HCEC 1CT (cell line): ENCODE measurements at regions not wholly inside any gene's neighbourhood (a gene's known extent, or its start where the extent isn't known, plus 50 kb on each side); places are given as distances from the start of the nearest gene placed in this dataset.
"Not testable (repeated sequence)": the region's sequence is repeated elsewhere in the genome, so short reads cannot be mapped to it uniquely, and the experiment has no call there.

Experiments
- DNase-seq: peaks from one replicate; pipeline ENCODE4 v3.0.0-alpha.2; 2017

DNA sequence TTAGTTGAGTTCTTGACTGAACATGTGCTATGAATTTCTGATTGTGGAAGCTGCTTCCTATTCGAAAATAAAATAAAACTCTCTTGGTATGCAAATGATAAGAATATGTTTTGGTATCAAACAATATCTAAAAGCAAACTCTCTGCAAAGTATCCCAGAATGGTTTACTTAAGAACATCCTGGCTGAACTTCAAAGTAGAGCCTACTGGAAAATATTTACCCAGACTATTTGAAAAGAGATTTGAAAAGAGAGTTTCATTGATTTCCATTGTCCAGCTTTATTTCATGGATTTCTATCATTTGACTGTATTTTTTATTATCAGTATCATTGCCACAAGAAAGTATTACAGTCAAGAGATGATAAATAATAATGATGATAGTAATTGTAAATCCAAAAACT lies 171.1 kb upstream of the SLC7A11 start:
- no peak for DNase-seq

DNA sequence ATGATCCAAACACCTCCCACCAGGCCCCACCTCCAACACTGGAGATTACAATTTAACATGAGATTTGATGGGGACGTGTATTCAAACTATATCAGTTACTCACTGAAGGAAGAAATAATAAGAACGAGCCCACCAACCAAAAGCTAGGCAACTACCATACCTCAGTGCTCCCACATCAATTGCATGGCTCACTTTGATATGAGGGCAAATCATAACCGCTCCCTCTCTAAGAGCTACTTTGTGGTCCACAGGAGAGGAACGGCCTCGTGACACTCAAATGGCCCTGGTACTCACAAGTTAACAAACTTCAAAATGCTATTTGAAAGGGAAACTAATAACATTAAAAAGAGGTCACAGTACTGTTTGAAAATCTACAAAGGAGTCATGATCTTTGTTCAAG lies 170.7 kb upstream of the SLC7A11 start:
- no peak for DNase-seq

DNA sequence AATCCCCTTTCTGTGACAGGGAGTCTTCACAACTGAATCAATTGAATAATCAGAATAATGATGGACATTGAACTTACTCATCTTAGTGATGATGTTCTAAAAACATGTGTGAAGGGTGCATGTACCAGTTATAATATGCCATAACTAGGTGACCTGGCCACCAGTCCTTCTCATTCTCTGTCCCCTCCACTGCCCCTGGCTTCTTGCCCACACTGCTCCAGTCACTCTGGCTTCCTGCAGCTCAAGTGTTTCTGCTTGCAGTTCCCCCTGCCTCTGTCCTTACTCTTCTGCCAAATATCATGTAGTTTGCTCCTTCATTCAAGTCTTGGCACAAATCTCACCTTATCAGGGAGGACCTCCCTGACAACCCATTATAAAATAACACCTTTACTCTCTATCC lies 168.1 kb upstream of the SLC7A11 start:
- no peak for DNase-seq

DNA sequence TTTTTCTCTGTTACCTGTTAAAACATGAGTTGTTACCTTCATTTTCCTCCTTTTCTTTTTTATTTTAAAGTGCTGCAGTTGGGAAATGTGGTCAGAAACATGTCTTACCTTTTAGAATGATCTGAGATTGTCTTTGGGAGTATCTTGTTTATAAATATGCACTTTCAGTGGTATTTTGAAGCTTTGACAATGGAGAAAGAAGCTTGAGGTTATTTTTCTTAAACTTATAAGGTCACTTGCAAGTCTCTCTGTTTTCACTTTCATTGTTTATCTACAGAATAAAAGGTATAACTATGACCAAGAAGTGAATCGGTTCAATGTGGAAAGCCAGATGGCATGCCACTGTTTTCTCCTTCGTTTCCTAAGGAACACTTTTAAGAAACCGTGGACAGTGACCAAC lies 167.5 kb upstream of the SLC7A11 start:
- no peak for DNase-seq

DNA sequence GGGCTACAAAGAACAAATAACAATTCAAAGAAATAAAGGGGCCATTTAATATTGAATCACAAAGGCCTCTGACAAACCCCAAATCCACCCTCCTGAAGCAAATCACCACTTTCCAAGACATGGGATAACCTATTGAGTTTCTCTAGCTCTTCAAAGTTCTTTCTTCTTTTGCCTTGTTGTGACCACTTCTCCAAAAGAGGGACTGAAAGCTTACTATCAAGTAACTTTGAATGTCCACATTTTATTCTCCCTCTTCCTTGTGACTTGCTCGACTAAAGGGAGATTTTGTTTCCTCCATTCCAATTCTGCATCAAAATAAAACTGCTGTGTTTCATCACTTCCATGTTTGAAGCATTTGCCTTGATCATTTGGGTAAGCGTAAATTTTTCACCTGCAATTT lies 166.6 kb upstream of the SLC7A11 start:
- no peak for DNase-seq

DNA sequence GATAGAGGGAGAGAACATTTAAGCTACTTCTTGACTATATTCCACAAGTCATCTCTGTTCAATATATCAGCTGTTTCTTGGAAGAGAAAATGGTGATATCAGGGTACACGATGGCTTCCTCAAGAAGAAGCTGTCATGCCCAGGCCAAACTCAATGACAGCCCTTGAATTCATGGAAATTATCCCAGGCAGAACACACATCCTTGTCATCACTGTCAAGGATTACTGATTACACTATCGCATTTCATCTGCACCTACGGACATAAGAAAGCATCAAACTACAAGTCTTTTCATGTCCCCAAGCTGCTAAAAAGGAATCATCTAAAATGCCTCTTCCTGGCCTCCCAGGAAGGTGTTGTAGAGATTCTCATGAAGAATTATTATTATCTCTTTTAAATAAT lies 165.2 kb upstream of the SLC7A11 start:
- DNase-seq: no peak

DNA sequence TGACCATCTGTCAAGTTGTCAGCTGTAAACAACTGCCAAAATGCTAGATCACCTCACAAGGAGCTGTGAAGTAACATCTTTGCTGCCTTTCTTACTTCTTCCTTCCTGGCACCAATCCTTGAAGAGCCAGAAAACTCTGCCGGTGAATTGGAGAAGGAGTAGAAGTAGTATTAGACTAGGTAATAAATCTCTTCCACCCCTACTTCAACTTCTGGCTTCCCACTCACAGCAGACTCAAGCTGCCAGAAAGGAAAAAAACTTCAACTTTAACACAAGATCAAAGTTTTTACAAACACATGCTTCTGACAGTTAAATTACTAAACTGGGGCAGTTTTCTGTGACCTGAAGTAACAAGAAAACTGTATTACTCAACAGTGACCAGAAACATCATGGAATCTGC lies 164.7 kb upstream of the SLC7A11 start:
- no peak for DNase-seq

DNA sequence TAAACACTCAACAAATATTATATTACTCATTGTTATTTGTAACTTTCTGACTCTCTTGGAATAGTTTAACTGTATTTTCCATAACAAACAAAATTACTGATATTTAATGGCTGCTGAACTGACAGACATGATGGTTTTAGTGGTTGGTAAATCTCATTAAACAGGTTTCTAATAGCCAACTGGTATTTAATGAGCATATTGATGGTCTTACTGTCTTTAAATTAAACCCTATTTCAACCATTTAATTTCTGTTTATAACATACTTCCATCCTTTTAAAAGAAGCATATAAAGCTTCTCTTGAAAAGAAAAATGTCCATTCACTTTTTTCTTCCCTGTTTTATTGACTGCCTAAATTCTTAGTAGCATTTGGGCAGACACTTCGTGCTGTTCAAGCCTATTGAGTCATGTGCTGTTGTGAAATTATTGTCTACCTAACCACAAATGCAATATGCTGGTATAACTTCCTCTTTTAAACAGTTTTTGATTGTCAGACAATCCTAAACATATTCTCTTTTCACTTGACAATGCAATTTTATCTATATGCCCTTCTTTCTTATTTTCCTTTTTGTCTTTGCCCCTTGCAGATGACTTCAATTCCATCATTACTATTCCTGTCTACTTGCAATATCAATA lies 163.9 kb upstream of the SLC7A11 start:
- peak; percentile 44 for DNase-seq

DNA sequence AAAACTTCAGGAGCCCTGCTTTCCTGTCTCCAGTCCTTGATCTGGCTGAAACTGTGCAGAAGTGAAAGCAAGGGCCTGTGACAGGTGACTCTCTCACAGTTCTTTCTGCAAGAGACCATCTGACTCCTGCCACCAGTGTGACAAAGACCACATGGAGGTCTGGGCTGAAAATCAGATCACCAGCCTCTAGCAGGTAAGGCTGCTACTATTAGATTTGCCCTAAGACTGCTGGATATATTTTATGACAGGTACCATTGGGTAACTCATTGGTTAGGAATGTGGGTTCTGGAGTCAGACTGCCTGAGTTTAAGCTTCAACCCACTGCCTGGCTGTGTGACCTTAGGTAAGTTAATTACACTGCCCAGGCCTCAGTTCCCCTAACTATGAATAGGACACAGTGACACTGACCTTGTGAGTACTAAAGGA lies 163.3 kb upstream of the SLC7A11 start:
- no peak for DNase-seq

DNA sequence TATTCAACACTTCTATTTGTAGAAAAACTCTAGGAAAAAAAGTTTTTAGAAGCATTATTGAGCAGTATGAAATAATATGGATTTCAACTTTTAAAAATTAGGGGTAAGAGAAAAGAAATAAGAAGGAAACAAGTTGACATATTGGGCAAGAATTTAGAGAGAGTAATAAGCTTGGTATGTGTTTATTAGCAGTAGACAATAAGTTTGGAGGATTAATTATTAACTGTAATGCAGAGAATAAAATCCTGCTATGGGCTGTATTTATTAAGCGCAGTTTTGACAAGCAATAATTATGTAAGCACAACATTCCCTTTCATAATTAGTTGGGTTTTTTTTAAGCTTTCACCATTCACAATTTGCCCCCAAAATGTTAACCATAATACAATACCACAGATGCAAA lies 162.7 kb upstream of the SLC7A11 start:
- DNase-seq: no peak

DNA sequence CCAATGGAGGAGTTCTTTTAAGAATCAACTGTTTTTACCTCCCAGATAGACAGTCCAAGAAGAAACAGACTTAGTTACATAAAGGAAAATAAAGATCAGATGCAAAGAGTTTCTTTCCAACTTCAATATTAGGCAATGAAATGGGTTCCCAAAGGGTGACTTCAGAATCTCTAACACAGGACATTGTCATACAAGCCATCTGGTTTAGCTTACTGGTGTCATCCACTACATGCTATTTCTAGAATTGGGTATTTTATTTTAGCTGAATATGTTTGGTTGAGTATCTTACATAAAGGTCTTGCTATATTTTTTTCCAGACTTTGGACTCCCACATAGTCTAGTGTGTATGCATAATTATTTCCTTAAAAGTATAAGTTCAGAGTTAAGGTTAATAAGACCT lies 162.1 kb upstream of the SLC7A11 start:
- DNase-seq: no peak

DNA sequence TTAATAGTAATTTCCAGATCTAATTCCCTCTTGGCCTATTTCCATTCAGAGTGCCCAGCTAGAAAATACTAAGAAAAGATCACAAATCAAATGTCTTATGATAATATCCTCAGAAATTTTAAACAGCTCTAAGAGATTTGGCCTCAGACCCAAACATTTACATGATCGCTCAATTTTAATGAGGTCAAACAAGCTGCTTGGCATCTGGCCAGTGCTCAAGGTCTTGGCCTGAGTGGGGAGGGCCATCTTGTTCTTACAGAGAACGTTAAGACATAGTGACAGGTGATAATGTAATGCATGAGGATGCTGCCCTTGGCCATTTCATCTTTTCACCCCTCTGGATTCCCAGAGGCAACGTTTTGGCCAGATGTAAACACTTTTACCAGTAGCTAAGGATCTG lies 159.2 kb upstream of the SLC7A11 start:
- DNase-seq: no peak

DNA sequence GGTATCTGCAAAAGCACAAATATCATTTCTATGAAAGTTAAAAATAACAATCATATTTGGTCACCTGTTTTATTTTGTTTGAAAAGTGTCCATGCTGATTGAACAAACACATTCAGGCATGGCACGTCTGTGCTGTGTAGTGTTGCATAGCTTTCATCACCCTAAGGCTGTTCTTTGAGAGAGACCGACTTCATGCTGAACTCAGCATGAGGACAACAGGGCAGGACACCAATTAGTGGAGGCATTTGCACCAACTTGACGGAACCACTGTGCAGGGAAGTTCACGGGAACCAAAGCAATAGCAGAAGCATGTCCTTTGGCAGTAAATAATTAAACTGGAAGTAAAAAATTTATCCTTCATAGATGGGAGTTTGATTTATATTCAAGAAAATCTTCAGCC lies 158.4 kb upstream of the SLC7A11 start:
- DNase-seq: no peak

DNA sequence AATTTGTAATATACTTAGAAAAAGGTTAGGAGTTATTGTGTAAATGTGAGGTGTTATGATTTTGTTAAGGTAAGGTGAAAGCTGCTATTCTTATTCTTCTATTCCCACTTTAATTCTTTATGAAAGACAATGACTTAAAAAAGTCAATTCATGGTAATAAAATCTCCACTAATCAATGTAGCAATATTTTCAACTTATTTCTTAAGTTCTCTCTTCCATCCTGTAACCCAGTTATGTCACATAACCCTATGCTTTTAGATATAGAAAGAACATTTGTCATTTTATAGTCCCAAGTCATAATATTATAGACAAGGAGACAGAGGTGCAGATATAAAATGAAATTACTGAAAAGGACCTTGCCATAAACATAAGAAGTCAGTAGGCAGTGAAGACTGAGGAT lies 157.9 kb upstream of the SLC7A11 start:
- DNase-seq: no peak

DNA sequence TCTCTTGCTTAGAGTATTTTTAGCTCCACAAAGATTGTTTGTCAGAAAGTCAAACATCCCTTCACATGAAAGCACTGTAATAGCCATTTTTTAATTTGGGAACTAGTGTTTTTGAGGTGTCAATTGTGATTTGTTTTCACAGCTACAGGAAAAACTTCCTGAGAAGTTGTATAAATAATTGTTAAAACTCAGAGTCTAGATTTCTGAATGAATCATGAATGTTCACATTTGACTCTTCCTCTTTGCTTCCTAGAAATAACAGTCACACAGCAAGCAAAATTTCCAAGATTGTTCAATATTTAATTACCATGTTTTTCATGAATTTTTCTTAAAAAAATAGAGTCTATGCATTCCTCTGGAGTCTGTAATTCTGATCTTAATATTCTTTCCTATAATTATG lies 156.9 kb upstream of the SLC7A11 start:
- no peak for DNase-seq

DNA sequence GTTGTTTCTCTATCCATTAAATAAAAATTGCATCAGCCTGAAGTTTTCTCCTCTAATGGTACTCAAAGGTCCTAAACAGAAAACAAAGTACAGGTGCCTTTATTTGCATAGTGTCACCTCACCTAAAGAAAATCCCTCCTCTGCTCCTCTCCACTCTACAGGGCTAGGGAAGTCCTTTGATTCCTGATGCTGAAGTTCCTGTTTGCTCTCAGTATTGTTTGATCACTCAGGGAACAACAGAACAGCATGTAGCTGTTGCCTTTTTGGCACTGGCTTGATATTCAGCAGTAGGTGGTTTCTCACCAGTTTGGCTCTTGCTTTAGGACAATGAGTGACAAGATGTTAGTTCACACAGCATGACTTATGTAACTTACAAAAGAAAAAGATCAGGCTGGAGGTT lies 156.2 kb upstream of the SLC7A11 start:
- no peak for DNase-seq

DNA sequence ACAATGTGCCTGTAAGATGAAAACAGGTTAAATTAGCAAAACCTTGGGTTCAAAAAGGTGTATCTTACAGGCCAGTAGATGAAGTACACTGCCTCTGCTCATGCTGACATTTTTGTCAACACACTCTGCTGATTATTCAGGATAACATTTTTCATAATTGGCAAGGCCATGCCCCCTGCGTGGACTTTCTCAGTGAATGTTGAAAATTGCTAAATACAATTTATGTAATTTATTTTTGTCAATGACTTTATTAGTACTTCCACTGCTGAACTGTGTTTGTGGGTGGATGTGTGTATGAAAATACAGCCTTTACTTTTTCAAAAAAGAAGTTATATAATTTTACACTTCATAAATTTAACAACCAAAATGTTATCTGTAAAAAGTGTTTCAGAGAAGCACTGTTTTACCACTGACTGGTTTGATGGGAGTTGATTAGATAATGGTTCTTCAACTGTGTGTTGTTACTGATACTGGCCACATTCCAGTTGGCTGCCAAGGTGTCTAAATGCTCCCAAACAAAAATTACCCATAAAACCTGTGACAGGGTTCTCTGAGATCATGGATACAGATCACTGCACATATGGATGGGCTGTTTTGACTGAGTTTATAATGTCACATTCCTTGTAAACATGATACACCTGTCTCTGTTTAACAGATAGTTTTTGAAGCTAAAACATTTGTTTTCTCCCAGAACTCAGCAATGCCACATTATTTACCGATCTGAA lies 151.9 kb upstream of the SLC7A11 start:
- DNase-seq: no peak

DNA sequence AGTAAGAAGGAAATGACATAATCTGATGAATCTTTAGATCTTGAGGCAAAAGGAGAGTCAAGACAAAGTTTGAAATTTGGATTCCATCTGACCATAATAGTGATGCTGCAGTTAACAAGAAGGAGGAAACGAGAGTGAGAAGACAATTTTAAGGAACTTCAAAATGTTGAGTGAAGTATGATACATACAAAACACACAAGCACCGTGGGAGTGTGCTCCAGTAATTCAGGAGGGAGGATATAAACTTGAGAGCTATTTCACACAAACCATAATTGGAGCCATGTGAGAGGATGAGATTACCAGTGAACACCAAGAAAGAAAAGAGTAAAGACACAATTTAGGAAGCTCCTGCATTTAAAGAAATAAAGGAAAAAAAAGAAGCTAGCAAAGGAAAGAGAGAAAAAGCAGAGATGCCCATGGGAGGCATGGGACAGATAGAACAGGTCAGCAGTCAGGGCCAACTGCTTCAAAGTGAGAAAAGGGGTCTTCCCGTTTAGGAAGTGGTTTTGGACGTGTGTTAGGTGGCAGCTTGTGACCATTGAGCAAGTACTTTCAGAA lies 150.7 kb upstream of the SLC7A11 start:
- DNase-seq: no peak

DNA sequence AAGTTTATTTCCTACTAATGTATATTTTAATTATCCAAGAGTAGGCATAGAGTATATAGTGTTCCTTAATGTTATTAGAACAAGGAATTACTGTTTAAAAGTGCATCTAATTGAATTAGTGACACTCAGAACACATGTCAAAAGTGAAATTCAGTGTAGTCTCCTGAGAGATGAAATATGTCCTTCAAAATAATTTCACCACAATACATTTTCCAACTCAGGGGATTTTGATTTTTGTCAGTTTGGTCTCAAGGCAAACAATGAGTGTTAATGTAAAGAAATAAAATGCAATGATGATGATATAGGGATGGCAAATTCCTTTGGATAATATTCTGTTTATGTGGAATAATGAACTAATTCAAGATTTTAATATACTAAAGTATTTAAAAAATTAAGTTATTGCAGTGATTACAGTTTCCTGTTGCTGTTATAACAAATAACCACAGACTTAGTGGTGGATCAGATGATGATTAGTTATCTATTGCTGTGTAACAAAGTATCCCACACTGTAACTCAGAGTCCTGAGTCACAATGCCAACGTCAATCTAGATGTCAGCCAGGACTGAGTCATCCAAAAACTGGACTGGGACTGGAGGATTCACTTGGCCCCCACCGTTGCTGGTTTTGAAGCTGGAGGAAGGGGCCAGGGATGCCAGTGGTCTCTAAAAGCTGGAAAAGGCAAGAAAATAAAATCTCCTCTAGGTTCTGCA lies 148.0 kb upstream of the SLC7A11 start:
- no peak for DNase-seq

DNA sequence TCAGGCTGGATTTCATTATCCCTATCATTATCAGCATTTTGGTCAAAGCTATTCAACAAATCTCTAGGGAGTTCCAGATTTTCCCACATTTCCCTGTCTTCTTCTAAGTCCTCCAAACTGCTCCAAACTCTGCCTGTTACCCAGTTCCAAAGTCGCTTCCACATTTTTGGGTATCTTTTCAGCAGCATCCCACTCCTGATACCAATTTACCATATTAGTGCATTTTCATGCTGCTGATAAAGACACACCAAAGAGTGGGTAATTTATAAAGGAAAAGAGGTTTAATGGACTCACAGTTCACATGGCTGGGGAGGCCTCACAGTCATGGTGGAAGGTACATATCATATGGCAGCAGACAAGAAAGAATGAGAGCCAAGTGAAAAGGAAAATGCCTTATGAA lies 132.8 kb upstream of the SLC7A11 start:
- no peak for DNase-seq

DNA sequence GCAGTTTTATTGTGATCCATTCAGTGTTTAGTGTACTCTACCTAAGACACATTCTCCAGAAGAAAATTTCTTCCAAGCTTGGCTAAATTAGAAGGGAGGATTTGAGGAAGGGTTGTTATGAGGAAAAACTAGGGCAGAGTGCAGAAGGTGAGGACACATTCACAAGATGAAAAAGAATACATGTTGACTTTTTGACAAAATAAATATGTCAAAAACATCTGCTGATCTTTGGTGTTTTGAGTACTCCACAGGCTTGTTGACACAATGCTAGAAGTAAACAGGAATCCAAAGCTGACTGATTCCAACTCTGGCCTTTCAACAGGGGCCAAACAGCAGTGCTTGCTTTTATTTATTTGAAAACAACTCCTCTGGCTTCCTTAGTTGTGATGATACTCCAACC lies 125.8 kb upstream of the SLC7A11 start:
- no peak for DNase-seq

DNA sequence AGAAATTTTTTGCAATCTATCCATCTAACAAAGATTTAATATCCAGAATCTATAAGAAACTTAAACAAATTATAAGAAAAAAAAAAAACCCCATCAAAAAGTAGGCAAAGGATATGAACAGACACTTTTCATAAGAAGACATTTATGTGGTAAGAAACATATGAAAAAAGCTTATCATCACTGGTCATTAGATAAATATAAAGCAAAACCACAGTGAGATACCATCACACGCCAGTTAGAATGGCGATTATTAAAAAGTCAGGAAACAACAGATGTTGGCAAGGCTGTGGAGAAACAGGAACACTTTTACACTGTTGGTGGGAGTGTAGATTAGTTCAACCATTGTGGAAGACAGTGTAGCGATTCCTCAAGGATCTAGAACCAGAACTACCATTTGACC lies 110.3 kb upstream of the SLC7A11 start:
- not testable (repeated sequence) for DNase-seq

DNA sequence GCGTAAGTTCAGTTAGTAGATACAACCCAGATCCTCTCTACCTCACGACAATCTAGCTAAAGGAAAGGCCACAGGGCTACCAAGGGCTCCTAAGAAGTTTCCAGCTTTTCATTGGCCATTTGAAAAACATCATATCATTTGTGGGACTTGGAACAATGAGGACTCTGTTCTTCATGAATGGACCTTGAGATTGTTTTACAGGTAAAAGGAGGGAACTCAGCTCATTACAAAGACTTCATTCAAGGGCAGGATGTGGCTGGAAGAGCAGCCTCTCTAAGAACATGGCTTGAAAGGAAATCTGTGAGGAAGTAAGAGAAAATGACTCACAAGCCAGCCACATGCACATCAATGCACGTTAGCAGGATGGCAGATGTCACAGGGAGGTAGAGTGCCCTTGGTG lies 105.9 kb upstream of the SLC7A11 start:
- DNase-seq: peak; percentile 6

DNA sequence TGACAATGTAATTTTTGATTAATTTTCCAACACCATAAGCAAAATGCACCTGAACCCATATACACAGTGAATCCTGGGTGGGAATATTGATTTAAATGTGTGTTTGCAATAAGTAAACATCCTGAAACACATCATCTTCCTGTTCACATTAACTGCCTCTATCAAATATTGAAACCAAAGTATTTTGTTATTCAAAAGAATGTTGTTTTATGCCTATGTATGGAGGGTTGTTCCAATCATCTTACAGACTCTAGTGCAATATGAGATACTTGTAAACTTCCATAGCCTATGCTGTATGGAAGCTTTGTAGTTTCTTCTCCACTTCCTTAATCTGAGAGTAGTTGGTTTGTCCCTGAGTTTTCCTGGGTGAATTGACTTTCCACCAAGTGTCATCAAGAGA lies 105.4 kb upstream of the SLC7A11 start:
- DNase-seq: no peak
